Tibial nerve (tissue), 3 donors: ENCODE measurements at regions not wholly inside any gene's neighbourhood (a gene's known extent, or its start where the extent isn't known, plus 50 kb on each side); places are given as distances from the start of the nearest gene placed in this dataset.

Experiments
- CTCF ChIP-seq, 5 experiments: fragments of 200-600 bp in 3 of 5; fragments of 450-650 bp in 2 of 5; sonication (generic) in 3 of 5; IDR thresholded peaks; one replicate each; pipeline ENCODE4 v1.5.1; 2016 to 2019; ENCODE audit warnings: antibody characterized with exemption in 5 of 5, mild to moderate bottlenecking in 3 of 5, moderate library complexity in 2 of 5
- POLR2A ChIP-seq, 2 donors: fragments of 450-650 bp; IDR thresholded peaks; one replicate each; pipeline ENCODE4 v1.6.1; 2017; ENCODE audit warnings: antibody characterized with exemption in 2 of 2, mild to moderate bottlenecking in 2 of 2, moderate library complexity in 2 of 2

- TF ChIP-seq CTCF (IDR thresholded peaks at IDR 0.05) (no peak), POLR2A (IDR thresholded peaks at IDR 0.05) (no peak)
These were observed 741.7 kb downstream of the LTN1 start for GRCh38 chr21:28250946-28251345.
